Stomach (tissue), 8 donors: ENCODE measurements at regions not wholly inside any gene's neighbourhood (a gene's known extent, or its start where the extent isn't known, plus 50 kb on each side); places are given as distances from the start of the nearest gene placed in this dataset.

ENCODE experiments used
- DNase-seq, 2 donors: peaks; one replicate each; pipeline versions ENCODE4 v3.0.0 to v3.0.0-alpha.2; 2013 to 2019
- H3K27ac ChIP-seq, 5 donors: fragments of 200-600 bp in 4 of 5; sonication (generic) in 4 of 5; one replicate each; pipeline ENCODE4 v1.5.1; 2013 to 2019; ENCODE audit warnings: mild to moderate bottlenecking in 1 of 5, moderate library complexity in 1 of 5
- H3K27me3 ChIP-seq, 3 donors: fragments of 200-600 bp; sonication (generic); one replicate each; pipeline ENCODE4 v1.5.1; 2017 to 2019; ENCODE audit warnings: mixed run types in 1 of 3
- H3K36me3 ChIP-seq, 4 donors: fragments of 200-600 bp; sonication (generic); 1 replicate in 3 of 4; 2 replicates in 1 of 4; pipeline ENCODE4 v1.5.1; 2016 to 2019
- H3K4me1 ChIP-seq, 4 donors: fragments of 200-600 bp; sonication (generic); one replicate each; pipeline ENCODE4 v1.5.1; 2016 to 2019
- H3K4me3 ChIP-seq, 4 donors: fragments of 200-600 bp; sonication (generic) in 3 of 4; one replicate each; pipeline ENCODE4 v1.5.1; 2016 to 2019; ENCODE audit warnings: mild to moderate bottlenecking in 1 of 4
- H3K9me3 ChIP-seq, 4 donors: fragments of 200-600 bp; sonication (generic); one replicate each; pipeline ENCODE4 v1.5.1; 2016 to 2019
- EP300 ChIP-seq: sonication (generic); formaldehyde crosslinking; IDR thresholded peaks from one replicate; pipeline ENCODE4 v1.6.1; 2017; ENCODE audit warnings: antibody characterized with exemption
- POLR2A ChIP-seq, 4 donors: fragments of 450-650 bp; IDR thresholded peaks; one replicate each; pipeline ENCODE4 v1.6.1; 2016; ENCODE audit warnings: antibody characterized with exemption in 4 of 4, control low read depth in 2 of 4, mild to moderate bottlenecking in 1 of 4, moderate library complexity in 1 of 4
- POLR2AphosphoS5 ChIP-seq, 3 donors: sonication (generic); formaldehyde crosslinking; IDR thresholded peaks; one replicate each; pipeline ENCODE4 v1.6.1; 2016; ENCODE audit warnings: antibody characterized with exemption in 3 of 3
- WGBS, 5 donors: extraction: QIAGEN DNeasy Blood & Tissue Kit in 3 of 5; methylation state at CpG; one replicate each; pipeline versions ENCODE4 v1.1.5 to v1.1.7; 2013 to 2018; 5-methylcytosine and 5-hydroxymethylcytosine counted together
- intact Hi-C: fragments of 100-400 bp; cut with DNase I; formaldehyde crosslinking; loops from one replicate; pipeline ENCODE4 v1.15.1; 2023; ENCODE audit warnings: low total_unique reads
- TF ChIP-seq, protein P1 (sequence below), 7 experiments: fragments of 450-650 bp in 4 of 7; fragments of 200-600 bp in 3 of 7; sonication (generic) in 3 of 7; IDR thresholded peaks; one replicate each; pipeline ENCODE4 v1.5.1; 2016 to 2019; ENCODE audit warnings: antibody characterized with exemption in 7 of 7, control low read depth in 2 of 7, mild to moderate bottlenecking in 1 of 7
- donor health status: healthy with polysubstance abuse.
- donor health status: Bipolar disorder and iron deficiency.
- donor health status: healthy.

DNA sequence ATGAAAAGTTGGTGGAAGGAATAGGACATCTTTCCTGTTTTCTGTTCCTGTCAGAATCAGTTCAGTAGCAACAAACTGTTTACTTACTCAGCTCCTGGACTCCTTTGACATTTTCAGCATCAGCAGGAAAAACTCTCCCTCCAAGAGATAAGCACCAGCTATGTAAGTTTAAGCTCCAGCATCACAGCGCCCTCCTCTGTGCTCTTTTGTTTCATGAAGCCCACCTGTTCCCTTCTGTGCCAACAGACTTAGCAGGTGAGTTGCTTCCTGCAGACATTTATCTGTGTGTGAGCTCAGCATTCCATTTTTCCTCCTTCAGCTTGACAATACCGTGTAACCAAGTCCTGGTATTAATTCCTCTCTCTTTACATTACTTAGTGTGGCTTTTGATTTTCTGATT is 644.1 kb upstream of the AGA start:
- H3K4me3 ChIP-seq = no peak overlapping the region
- no peaks in the 10 kb centered on the region for H3K4me1 ChIP-seq
- no peaks in the 10 kb centered on the region for H3K9me3 ChIP-seq
- intact Hi-C loops = no loop called here
- no peak overlapping the region for H3K27ac ChIP-seq
- H3K36me3 ChIP-seq = no peaks in the 10 kb centered on the region
- 12 to 22% (median 14%) methylated on average over 2 of the region's 2 CpGs for whole genome bisulfite sequencing, 5 donors
- TF ChIP-seq, protein P1, sequence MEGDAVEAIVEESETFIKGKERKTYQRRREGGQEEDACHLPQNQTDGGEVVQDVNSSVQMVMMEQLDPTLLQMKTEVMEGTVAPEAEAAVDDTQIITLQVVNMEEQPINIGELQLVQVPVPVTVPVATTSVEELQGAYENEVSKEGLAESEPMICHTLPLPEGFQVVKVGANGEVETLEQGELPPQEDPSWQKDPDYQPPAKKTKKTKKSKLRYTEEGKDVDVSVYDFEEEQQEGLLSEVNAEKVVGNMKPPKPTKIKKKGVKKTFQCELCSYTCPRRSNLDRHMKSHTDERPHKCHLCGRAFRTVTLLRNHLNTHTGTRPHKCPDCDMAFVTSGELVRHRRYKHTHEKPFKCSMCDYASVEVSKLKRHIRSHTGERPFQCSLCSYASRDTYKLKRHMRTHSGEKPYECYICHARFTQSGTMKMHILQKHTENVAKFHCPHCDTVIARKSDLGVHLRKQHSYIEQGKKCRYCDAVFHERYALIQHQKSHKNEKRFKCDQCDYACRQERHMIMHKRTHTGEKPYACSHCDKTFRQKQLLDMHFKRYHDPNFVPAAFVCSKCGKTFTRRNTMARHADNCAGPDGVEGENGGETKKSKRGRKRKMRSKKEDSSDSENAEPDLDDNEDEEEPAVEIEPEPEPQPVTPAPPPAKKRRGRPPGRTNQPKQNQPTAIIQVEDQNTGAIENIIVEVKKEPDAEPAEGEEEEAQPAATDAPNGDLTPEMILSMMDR (IDR thresholded peaks at IDR 0.05) = no peak
- TF ChIP-seq POLR2A (IDR thresholded peaks at IDR 0.05) (no peak), EP300 (no peak), POLR2AphosphoS5 (IDR thresholded peaks at IDR 0.05) (no peak)
- peak in 1 of 2 donors; percentile 17 for DNase-seq
- H3K27me3 ChIP-seq = no peaks in the 10 kb centered on the region

DNA sequence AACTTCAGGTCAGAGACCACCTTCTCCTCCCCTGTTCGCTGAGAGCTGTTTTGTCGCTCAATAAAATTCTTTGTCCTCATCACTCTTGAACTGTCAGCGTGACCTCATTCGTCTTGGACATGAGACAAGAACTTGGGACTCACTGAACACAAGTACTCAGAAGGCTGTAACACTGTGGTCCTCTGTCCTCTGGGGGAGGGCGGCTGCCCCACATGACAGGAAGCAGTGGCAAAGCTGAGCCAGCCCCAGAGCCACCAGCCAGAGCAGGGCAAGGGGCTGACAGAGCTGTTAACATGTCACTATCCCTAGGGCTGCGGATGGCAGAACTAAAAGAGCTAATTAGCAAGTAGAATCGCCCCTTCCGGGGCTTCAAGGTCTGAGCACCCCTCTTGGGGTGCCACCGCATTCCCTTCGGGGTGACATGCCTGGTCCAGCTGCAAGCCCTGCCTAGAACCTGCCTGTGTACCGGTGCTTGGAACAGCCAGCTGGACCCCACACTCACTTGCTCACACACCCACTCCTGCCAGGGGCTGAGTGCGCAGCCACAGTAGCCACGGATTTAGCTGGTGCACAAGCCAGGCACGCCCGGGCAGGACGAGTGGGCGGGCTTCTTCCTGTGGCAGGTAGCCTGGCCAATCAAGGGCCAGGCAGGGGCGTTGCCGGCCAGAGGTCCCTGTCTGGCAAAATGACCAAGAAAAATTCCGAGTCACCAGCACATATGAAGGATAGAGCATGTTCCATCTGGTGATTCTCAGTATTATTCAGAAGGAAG is 648.6 kb upstream of the AGA start:
- Histone ChIP-seq H3K27ac (no peak overlapping the region), H3K4me1 (no peaks in the 10 kb centered on the region), H3K4me3 (no peak overlapping the region), H3K27me3 (no peaks in the 10 kb centered on the region), H3K36me3 (no peaks in the 10 kb centered on the region), H3K9me3 (no peaks in the 10 kb centered on the region)
- intact Hi-C loops = no loop called here
- 78 to 91% (median 89%) methylated on average over 14 to 20 of the region's 20 CpGs for WGBS, 5 donors
- DNase-seq = no peak
- no peak for TF ChIP-seq POLR2A (IDR thresholded peaks at IDR 0.05)
- TF ChIP-seq EP300 = no peak
- TF ChIP-seq, protein P1 (IDR thresholded peaks at IDR 0.05) = no peak
- TF ChIP-seq POLR2AphosphoS5 (IDR thresholded peaks at IDR 0.05) = no peak

DNA sequence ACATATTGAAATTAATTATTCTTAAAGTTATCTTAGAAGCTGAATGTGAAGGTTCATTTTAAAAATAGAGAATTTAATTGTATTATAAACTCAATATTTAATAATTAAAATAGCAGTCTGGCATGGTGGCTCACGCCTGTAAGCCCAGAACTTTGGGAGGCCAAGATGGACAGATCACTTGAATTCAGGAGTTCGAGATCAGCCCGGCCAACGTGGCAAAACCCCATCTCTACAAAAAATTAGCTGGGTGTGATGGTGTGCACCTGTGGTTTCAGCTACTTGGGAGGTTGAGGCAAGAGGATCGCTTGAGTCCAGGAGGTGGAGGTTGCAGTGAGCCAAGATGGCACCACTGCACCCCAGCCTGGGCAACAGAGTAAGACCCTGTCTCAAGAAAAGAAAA is 659.9 kb upstream of the AGA start:
- no peak for DNase-seq
- Histone ChIP-seq H3K27ac (no peak overlapping the region), H3K4me3 (no peak overlapping the region), H3K4me1 (no peaks in the 10 kb centered on the region), H3K27me3 (no peaks in the 10 kb centered on the region), H3K36me3 (no peaks in the 10 kb centered on the region), H3K9me3 (peaks cover 0 to 9% (median 6%) of the 10 kb centered on the region in 4 donors)
- 64 to 86% (median 80%) methylated on average over 5 of the region's 5 CpGs for WGBS, 5 donors
- TF ChIP-seq, protein P1 (IDR thresholded peaks at IDR 0.05) = no peak
- TF ChIP-seq POLR2A (IDR thresholded peaks at IDR 0.05) (no peak), EP300 (no peak)
- intact Hi-C loops = no loop called here

DNA sequence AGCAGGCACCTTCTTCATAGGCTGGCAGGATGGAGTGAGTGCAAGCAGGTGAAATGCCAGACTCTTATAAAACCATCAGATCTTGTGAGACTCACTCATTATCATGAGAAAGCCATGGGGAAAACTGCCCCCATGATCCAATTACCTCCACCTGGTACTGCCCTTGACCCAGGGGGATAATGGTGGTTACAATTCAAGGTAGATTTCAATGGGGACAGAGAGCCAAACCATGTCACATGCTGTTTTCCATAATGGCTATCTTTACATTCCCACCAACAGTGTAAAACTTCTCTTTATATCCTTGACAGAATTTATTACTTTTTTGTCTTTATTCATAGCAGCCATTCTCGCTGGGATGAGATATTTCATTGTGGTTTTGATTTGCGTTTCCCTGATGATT is 663.0 kb upstream of the AGA start:
- H3K27ac ChIP-seq = no peak overlapping the region
- no peak for DNase-seq
- WGBS, 5 donors = 74 to 79% (median 77%) methylated on average over 2 of the region's 2 CpGs
- no peaks in the 10 kb centered on the region for H3K4me1 ChIP-seq
- intact Hi-C loops = no loop called here
- no peaks in the 10 kb centered on the region for H3K27me3 ChIP-seq
- H3K36me3 ChIP-seq = no peaks in the 10 kb centered on the region
- H3K4me3 ChIP-seq = no peak overlapping the region
- TF ChIP-seq, protein P1 (IDR thresholded peaks at IDR 0.05) = no peak
- no peak for TF ChIP-seq EP300
- no peak for TF ChIP-seq POLR2AphosphoS5 (IDR thresholded peaks at IDR 0.05)
- TF ChIP-seq POLR2A (IDR thresholded peaks at IDR 0.05) = no peak
- H3K9me3 ChIP-seq = peaks cover 0 to 4% (median 0%) of the 10 kb centered on the region in 4 donors
